ENCODE measurements at regions not wholly inside any gene's neighbourhood (a gene's known extent, or its start where the extent isn't known, plus 50 kb on each side); places are given as distances from the start of the nearest gene placed in this dataset.
A peak's percentile ranks its signal among the peaks of the same experiment; 100 is the strongest.

DNA sequence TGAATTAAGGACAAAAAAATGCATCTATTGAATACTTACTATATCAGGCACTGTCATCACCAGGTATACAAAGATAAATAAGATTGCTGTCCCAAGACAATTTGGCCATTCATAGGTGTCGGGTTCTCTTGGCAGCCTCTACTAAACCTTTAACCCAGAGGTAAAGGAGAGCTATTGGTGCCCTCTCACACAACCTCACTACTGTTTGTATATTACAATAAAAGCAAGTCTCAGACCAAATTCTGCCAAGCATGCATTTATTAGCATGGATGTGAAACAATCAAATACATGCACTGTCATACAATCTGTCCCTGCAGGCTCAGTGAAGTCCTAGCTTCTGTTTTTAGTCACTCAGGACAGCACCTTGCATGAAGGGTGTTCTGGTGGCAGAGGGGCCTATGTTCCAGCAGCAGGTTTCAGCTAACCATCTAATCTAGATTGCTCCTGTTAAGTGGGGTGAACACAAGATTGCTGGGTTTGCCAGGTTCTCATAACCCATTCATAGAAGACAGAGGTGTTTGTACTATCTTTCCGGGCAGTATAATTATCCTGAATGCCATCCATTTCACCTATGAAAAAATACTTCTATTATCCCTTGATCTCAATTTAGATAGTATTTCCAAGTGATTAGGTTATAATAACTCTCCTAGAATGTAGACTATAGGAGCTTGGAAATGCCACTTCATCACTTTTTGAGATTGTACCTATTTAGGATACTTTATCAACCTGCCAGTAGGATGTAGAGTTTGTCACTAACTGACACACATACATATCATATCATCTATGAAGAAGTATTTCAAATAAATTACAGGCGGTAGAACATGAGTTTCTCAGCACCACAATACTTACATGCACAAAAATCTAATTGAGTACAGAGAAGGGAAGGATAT lies 254.0 kb upstream of the KRR1 start:
- H3K4me1 ChIP-seq (ENCODE audit: insufficient read depth, low read length) = peaks cover 43% of the 10 kb centered on the region
- BruUV-seq (replicated peaks) = no TSS peak
- no peaks in the 10 kb centered on the region for H3K9me3 ChIP-seq (ENCODE audit: low read length)
- H4K20me1 ChIP-seq (ENCODE audit: low read length) = no peaks in the 10 kb centered on the region
- H3K4me2 ChIP-seq (ENCODE audit: low read length) = peak overlapping the region; percentile 55
- no peaks in the 10 kb centered on the region for H3K27me3 ChIP-seq (ENCODE audit: low read length)
- peak overlapping the region; percentile 47; the same call in 1 of the 2 replicates for H3K9ac ChIP-seq (ENCODE audit: low read length)
- no peaks in the 10 kb centered on the region for H3K36me3 ChIP-seq (ENCODE audit: low read depth, low read length)
- peak overlapping the region; percentile 85 for H3K27ac ChIP-seq (ENCODE audit: low read length)
- no peaks in the 10 kb centered on the region for H3K79me2 ChIP-seq (ENCODE audit: low read length)
- no peak overlapping the region for H2AFZ ChIP-seq (ENCODE audit: low read length)
- TF ChIP-seq EZH2phosphoT487 (IDR thresholded peaks at IDR 0.05; ENCODE audit: borderline replicate concordance, low read length) = no peak
- TF ChIP-seq, protein P1, sequence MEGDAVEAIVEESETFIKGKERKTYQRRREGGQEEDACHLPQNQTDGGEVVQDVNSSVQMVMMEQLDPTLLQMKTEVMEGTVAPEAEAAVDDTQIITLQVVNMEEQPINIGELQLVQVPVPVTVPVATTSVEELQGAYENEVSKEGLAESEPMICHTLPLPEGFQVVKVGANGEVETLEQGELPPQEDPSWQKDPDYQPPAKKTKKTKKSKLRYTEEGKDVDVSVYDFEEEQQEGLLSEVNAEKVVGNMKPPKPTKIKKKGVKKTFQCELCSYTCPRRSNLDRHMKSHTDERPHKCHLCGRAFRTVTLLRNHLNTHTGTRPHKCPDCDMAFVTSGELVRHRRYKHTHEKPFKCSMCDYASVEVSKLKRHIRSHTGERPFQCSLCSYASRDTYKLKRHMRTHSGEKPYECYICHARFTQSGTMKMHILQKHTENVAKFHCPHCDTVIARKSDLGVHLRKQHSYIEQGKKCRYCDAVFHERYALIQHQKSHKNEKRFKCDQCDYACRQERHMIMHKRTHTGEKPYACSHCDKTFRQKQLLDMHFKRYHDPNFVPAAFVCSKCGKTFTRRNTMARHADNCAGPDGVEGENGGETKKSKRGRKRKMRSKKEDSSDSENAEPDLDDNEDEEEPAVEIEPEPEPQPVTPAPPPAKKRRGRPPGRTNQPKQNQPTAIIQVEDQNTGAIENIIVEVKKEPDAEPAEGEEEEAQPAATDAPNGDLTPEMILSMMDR (conservative IDR thresholded peaks at IDR 0.05; ENCODE audit: low read depth, low read length) = no peak
- H3F3A ChIP-seq (ENCODE audit: low read length, unreplicated experiment) = no peaks in the 10 kb centered on the region
- no peak overlapping the region for H3K4me3 ChIP-seq (ENCODE audit: low read length)
- intact Hi-C loops (cut with micrococcal nuclease) = loop anchor here (5.0 kb wide), 2 partner anchors 43 to 262 kb away; no protein-coding TSS in a partner anchor
- DNase-seq (peak; percentile 51), ATAC-seq (peak; percentile 36)
- H3K9me2 ChIP-seq (replicated peaks; ENCODE audit: low read length) = no peaks in the 10 kb centered on the region
- ChIA-PET POLR2A (ENCODE audit: unreplicated experiment) (no interaction called here), CTCF (no interaction called here)

DNA sequence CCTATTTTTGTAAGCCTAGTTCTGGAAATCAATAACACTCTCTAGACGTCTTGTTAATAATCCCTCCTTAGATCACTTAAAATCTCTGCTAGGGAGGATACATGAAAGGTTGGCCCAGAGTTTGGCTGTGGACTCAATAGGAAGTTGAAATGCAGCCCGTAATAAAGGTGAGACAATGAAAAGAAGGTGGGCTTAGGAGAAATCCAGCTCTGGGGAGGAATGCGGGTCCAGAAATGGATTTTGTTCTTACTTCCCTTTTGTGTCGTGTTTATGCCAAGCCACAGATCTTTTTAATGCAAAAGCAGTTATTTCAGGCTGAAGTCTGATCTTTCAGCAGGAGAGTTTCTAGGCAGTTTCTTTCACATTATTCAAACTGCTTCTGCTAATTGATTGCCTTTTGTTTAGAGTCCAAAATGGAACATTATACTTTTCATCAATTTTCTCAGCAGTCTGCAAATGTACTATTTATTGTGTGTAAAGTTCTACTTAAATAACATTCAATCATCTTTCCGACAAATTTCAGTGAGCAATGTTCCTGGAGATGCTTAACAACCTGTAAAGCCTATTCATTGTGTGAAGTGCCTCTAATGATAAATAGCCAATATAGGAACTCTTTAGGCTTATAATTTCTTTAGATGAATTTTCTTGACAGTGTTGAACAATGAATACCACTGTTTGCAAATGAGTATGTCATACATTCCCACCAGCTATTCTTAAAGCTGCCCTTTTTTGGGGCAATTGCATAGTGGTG lies 252.9 kb upstream of the KRR1 start:
- no peaks in the 10 kb centered on the region for H4K20me1 ChIP-seq (ENCODE audit: low read length)
- no peak overlapping the region for H3K4me2 ChIP-seq (ENCODE audit: low read length)
- ChIA-PET POLR2A (ENCODE audit: unreplicated experiment) (no interaction called here), CTCF (no interaction called here)
- H3K9me3 ChIP-seq (ENCODE audit: low read length) = no peaks in the 10 kb centered on the region
- no peaks in the 10 kb centered on the region for H3K36me3 ChIP-seq (ENCODE audit: low read depth, low read length)
- BruUV-seq (replicated peaks) = no TSS peak
- peaks cover 54% of the 10 kb centered on the region for H3K4me1 ChIP-seq (ENCODE audit: insufficient read depth, low read length)
- H3K79me2 ChIP-seq (ENCODE audit: low read length) = no peaks in the 10 kb centered on the region
- H2AFZ ChIP-seq (ENCODE audit: low read length) = no peak overlapping the region
- no peak for DNase-seq
- H3K27me3 ChIP-seq (ENCODE audit: low read length) = no peaks in the 10 kb centered on the region
- TF ChIP-seq EZH2 (IDR thresholded peaks at IDR 0.05; ENCODE audit: low read length, unreplicated experiment) = no peak
- TF ChIP-seq, protein P1 (conservative IDR thresholded peaks at IDR 0.05; ENCODE audit: low read depth, low read length) = no peak
- intact Hi-C loops (cut with micrococcal nuclease) = no loop called here
- ATAC-seq = no peak
- H3K9me2 ChIP-seq (replicated peaks; ENCODE audit: low read length) = no peaks in the 10 kb centered on the region
- H3K9ac ChIP-seq (ENCODE audit: low read length) = no peak overlapping the region
- no peaks in the 10 kb centered on the region for H3F3A ChIP-seq (ENCODE audit: low read length, unreplicated experiment)
- no peak overlapping the region for H3K4me3 ChIP-seq (ENCODE audit: low read length)
- no peak overlapping the region for H3K27ac ChIP-seq (ENCODE audit: low read length)

Measured in PC-3 (cell line).